ENCODE measurements at regions not wholly inside any gene's neighbourhood (a gene's known extent, or its start where the extent isn't known, plus 50 kb on each side); places are given as distances from the start of the nearest gene placed in this dataset.

DNA sequence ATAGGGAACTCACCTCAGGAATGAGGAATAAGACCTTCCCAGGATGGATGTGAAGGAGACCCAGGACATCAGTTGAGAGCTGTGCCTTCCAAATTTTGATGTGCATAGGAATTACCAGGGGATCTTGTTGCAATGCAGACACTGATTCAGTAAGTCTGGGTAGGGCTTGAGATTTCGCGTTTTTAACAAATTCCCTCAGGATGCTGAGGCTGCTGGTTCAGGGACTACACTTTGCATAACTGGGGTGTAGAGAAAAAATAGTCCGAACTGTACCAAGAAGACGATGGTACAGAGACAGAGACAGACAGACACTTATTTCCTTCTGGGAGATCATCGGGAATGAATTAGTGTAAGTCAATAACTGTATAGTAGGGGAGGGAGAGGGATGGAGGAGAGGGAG, 82.3 kb upstream of the FREM1 start:
- H3K4me2 ChIP-seq (ENCODE audit: low read length), result no peak overlapping the region
- POLR2A ChIA-PET, result no interaction called here
- RAD21 ChIA-PET (ENCODE audit: low non-redundant PET in 1 of 2, low total read pairs in 2 of 2, uncharacterized antibody in 2 of 2, unreplicated experiment in 2 of 2), result no interaction called here
- peaks cover 9% of the 10 kb centered on the region; the same call in 1 of the 2 replicates for H3K27me3 ChIP-seq (ENCODE audit: insufficient read depth, low read length)
- DNase-seq (ENCODE audit: low read depth, low spot score) (no peak), ATAC-seq (no peak)
- CTCF ChIA-PET, result no interaction called here
- no peaks in the 10 kb centered on the region for H3K4me1 ChIP-seq (ENCODE audit: control insufficient read depth in 1 of 2, insufficient read depth in 2 of 2, low read length in 2 of 2)
- no peak overlapping the region for H3K27ac ChIP-seq (ENCODE audit: low read depth, low read length)
- no peaks in the 10 kb centered on the region for H4K20me1 ChIP-seq (ENCODE audit: insufficient read depth)
- intact Hi-C loops (cut with micrococcal nuclease), result no loop called here
- no peaks in the 10 kb centered on the region for H3K9me2 ChIP-seq (ENCODE audit: insufficient read depth)
- no peaks in the 10 kb centered on the region for H3K36me3 ChIP-seq (ENCODE audit: control insufficient read depth in 1 of 2, insufficient read depth in 2 of 2, low read length in 2 of 2)
- no peaks in the 10 kb centered on the region for H3K9me3 ChIP-seq (ENCODE audit: control insufficient read depth in 1 of 2, insufficient read depth in 1 of 2, low read depth in 1 of 2, low read length in 2 of 2)
- BruUV-seq (replicated peaks), result no TSS peak
- no peaks in the 10 kb centered on the region for H3K79me2 ChIP-seq (ENCODE audit: insufficient read depth, low read length)
- H2AFZ ChIP-seq (ENCODE audit: low read depth, low read length, poor library complexity, severe bottlenecking), result no peak overlapping the region
- TF ChIP-seq RAD21 (IDR thresholded peaks at IDR 0.05; ENCODE audit: low read depth) (no peak), JUND (IDR thresholded peaks at IDR 0.05) (no peak), EZH2 (IDR thresholded peaks at IDR 0.05) (no peak), SIN3A (IDR thresholded peaks at IDR 0.05; ENCODE audit: low read depth) (no peak), EGR1 (IDR thresholded peaks at IDR 0.05; ENCODE audit: low read depth) (no peak), TCF7L2 (IDR thresholded peaks at IDR 0.05; ENCODE audit: borderline replicate concordance, extremely low read depth, insufficient read depth, insufficient read length) (no peak), ELF1 (IDR thresholded peaks at IDR 0.05; ENCODE audit: borderline replicate concordance, low read depth) (no peak), ZFX (IDR thresholded peaks at IDR 0.05) (no peak)
- TF ChIP-seq, protein P1, sequence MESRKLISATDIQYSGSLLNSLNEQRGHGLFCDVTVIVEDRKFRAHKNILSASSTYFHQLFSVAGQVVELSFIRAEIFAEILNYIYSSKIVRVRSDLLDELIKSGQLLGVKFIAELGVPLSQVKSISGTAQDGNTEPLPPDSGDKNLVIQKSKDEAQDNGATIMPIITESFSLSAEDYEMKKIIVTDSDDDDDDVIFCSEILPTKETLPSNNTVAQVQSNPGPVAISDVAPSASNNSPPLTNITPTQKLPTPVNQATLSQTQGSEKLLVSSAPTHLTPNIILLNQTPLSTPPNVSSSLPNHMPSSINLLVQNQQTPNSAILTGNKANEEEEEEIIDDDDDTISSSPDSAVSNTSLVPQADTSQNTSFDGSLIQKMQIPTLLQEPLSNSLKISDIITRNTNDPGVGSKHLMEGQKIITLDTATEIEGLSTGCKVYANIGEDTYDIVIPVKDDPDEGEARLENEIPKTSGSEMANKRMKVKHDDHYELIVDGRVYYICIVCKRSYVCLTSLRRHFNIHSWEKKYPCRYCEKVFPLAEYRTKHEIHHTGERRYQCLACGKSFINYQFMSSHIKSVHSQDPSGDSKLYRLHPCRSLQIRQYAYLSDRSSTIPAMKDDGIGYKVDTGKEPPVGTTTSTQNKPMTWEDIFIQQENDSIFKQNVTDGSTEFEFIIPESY (IDR thresholded peaks at IDR 0.05; ENCODE audit: extremely low read depth, insufficient replicate concordance, low read length), result no peak
- TF ChIP-seq, protein P2, sequence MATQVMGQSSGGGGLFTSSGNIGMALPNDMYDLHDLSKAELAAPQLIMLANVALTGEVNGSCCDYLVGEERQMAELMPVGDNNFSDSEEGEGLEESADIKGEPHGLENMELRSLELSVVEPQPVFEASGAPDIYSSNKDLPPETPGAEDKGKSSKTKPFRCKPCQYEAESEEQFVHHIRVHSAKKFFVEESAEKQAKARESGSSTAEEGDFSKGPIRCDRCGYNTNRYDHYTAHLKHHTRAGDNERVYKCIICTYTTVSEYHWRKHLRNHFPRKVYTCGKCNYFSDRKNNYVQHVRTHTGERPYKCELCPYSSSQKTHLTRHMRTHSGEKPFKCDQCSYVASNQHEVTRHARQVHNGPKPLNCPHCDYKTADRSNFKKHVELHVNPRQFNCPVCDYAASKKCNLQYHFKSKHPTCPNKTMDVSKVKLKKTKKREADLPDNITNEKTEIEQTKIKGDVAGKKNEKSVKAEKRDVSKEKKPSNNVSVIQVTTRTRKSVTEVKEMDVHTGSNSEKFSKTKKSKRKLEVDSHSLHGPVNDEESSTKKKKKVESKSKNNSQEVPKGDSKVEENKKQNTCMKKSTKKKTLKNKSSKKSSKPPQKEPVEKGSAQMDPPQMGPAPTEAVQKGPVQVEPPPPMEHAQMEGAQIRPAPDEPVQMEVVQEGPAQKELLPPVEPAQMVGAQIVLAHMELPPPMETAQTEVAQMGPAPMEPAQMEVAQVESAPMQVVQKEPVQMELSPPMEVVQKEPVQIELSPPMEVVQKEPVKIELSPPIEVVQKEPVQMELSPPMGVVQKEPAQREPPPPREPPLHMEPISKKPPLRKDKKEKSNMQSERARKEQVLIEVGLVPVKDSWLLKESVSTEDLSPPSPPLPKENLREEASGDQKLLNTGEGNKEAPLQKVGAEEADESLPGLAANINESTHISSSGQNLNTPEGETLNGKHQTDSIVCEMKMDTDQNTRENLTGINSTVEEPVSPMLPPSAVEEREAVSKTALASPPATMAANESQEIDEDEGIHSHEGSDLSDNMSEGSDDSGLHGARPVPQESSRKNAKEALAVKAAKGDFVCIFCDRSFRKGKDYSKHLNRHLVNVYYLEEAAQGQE (IDR thresholded peaks at IDR 0.05; ENCODE audit: low read depth), result no peak
- TF ChIP-seq, protein P3, sequence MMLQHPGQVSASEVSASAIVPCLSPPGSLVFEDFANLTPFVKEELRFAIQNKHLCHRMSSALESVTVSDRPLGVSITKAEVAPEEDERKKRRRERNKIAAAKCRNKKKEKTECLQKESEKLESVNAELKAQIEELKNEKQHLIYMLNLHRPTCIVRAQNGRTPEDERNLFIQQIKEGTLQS (IDR thresholded peaks at IDR 0.05), result no peak
- TF ChIP-seq, protein P4, sequence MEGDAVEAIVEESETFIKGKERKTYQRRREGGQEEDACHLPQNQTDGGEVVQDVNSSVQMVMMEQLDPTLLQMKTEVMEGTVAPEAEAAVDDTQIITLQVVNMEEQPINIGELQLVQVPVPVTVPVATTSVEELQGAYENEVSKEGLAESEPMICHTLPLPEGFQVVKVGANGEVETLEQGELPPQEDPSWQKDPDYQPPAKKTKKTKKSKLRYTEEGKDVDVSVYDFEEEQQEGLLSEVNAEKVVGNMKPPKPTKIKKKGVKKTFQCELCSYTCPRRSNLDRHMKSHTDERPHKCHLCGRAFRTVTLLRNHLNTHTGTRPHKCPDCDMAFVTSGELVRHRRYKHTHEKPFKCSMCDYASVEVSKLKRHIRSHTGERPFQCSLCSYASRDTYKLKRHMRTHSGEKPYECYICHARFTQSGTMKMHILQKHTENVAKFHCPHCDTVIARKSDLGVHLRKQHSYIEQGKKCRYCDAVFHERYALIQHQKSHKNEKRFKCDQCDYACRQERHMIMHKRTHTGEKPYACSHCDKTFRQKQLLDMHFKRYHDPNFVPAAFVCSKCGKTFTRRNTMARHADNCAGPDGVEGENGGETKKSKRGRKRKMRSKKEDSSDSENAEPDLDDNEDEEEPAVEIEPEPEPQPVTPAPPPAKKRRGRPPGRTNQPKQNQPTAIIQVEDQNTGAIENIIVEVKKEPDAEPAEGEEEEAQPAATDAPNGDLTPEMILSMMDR (IDR thresholded peaks at IDR 0.05 in 2 of 3, conservative IDR thresholded peaks at IDR 0.05 in 1 of 3; ENCODE audit: borderline replicate concordance in 1 of 3, insufficient read depth in 1 of 3, low read depth in 2 of 3, low read length in 2 of 3), result no peak
- H3K4me3 ChIP-seq (replicated peaks in 1 of 2; ENCODE audit: low read depth in 1 of 2, low read length in 2 of 2), result no peak overlapping the region
- H3K9ac ChIP-seq (ENCODE audit: low read length), result no peak overlapping the region

All from HCT116 (cell line).